Stomach smooth muscle (tissue), 2 donors: ENCODE measurements at regions not wholly inside any gene's neighbourhood (a gene's known extent, or its start where the extent isn't known, plus 50 kb on each side); places are given as distances from the start of the nearest gene placed in this dataset.

Experiments
- H3K27ac ChIP-seq: one replicate; pipeline ENCODE4 v1.7.0; 2013; ENCODE audit warnings: mild to moderate bottlenecking, low read length, inconsistent platforms
- H3K27me3 ChIP-seq, 2 donors: one replicate each; pipeline ENCODE4 v1.7.0; 2013; ENCODE audit warnings: low read length in 2 of 2; ENCODE audit not compliant: insufficient read depth in 2 of 2, control insufficient read depth in 1 of 2
- H3K36me3 ChIP-seq, 2 donors: one replicate each; pipeline ENCODE4 v1.7.0; 2013; ENCODE audit warnings: low read length in 2 of 2; ENCODE audit not compliant: control insufficient read depth in 2 of 2, insufficient read depth in 2 of 2
- H3K4me1 ChIP-seq: one replicate; pipeline ENCODE4 v1.7.0; 2013; ENCODE audit warnings: low read length; ENCODE audit not compliant: control insufficient read depth, insufficient read depth
- H3K4me3 ChIP-seq, 2 donors: one replicate each; pipeline ENCODE4 v1.7.0; 2013; ENCODE audit warnings: low read length in 2 of 2
- H3K9ac ChIP-seq, 2 donors: one replicate each; pipeline ENCODE4 v1.7.0; 2013; ENCODE audit warnings: low read length in 2 of 2, mild to moderate bottlenecking in 1 of 2
- H3K9me3 ChIP-seq, 2 donors: one replicate each; pipeline ENCODE4 v1.7.0; 2013; ENCODE audit warnings: low read length in 2 of 2; ENCODE audit not compliant: control insufficient read depth in 2 of 2
- donor health status: healthy.
- donor health status: Pancreatic carcinoma.

DNA sequence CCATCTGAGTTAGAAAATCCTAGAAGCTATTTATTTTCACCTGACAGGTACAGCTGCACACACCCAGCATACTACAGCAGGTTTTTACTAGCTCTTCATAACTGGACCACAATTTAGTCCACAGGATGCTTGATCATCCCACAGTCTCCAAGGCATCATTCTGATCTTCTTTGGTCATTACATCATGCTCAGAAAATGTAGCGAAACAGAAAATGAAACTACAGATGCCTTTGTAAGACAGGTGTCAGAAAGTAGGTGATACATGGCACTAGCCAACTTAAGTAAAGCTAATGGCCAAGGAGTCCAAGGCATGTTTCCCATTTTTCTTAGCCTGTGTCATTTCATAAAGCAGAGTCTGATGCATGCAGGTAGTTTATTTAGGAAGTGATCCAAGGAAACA, 102.3 kb downstream of the HTR1B start:
- Histone ChIP-seq H3K9me3 (no peaks in the 10 kb centered on the region), H3K36me3 (no peaks in the 10 kb centered on the region), H3K9ac (no peak overlapping the region), H3K4me1 (no peaks in the 10 kb centered on the region), H3K4me3 (no peak overlapping the region), H3K27me3 (no peaks in the 10 kb centered on the region), H3K27ac (no peak overlapping the region)

DNA sequence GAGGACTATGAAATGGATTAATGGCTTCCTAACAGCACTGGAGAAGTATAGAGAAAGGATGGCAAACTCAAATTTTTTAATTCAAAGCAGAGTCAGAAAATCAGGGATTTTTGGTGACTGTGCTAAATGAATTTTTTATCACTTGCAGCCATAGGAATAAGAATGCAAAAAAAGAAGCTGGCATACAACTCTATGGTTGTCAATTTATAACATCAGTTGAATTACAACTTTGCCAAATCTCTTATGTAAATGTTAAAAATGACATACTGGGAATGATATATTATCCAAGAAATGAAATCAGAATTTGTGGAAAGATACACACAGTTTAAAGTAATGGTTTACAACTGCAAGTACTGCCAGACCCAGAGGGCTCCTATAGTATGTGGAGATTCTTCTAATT, 106.5 kb downstream of the HTR1B start:
- Histone ChIP-seq H3K27ac (no peak overlapping the region), H3K9me3 (no peaks in the 10 kb centered on the region), H3K9ac (no peak overlapping the region), H3K36me3 (no peaks in the 10 kb centered on the region), H3K4me1 (no peaks in the 10 kb centered on the region), H3K27me3 (no peaks in the 10 kb centered on the region), H3K4me3 (no peak overlapping the region)

DNA sequence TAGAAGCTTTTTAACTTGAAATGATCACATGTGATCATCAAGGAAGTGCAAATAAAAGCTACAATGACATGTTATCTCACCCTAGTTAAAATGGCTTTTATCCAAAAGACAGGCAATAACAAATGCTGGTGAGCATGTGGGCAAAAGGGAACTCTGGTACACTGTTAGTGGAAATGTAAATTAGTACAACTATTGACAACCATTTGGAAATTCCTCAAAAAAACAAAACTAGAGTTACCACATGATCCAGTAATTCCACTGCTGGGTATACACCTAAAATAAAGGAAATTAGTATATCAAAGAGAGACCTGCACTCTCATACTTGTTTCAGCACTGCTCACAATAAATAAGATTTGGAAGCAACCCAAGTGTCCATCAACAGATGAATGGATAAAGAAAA, 108.7 kb downstream of the HTR1B start:
- no peaks in the 10 kb centered on the region for H3K27me3 ChIP-seq
- H3K4me3 ChIP-seq: no peak overlapping the region
- H3K4me1 ChIP-seq: no peaks in the 10 kb centered on the region
- H3K9me3 ChIP-seq: no peaks in the 10 kb centered on the region
- H3K36me3 ChIP-seq: no peaks in the 10 kb centered on the region
- no peak overlapping the region for H3K27ac ChIP-seq
- H3K9ac ChIP-seq: no peak overlapping the region

- H3K4me1 ChIP-seq: no peaks in the 10 kb centered on the region
- H3K36me3 ChIP-seq: no peaks in the 10 kb centered on the region
- no peak overlapping the region for H3K27ac ChIP-seq
- no peaks in the 10 kb centered on the region for H3K27me3 ChIP-seq
- no peak overlapping the region for H3K9ac ChIP-seq
- no peaks in the 10 kb centered on the region for H3K9me3 ChIP-seq
- H3K4me3 ChIP-seq: no peak overlapping the region
Observed at GRCh38 chr6:77353129-77353528, 110.2 kb downstream of the HTR1B start.

GRCh38 chr6:77341058-77341986, 122.0 kb downstream of the HTR1B start:
- H3K4me1 ChIP-seq: no peaks in the 10 kb centered on the region
- no peak overlapping the region for H3K27ac ChIP-seq
- no peak overlapping the region for H3K9ac ChIP-seq
- no peaks in the 10 kb centered on the region for H3K27me3 ChIP-seq
- no peak overlapping the region for H3K4me3 ChIP-seq
- H3K36me3 ChIP-seq: no peaks in the 10 kb centered on the region
- H3K9me3 ChIP-seq: no peaks in the 10 kb centered on the region

DNA sequence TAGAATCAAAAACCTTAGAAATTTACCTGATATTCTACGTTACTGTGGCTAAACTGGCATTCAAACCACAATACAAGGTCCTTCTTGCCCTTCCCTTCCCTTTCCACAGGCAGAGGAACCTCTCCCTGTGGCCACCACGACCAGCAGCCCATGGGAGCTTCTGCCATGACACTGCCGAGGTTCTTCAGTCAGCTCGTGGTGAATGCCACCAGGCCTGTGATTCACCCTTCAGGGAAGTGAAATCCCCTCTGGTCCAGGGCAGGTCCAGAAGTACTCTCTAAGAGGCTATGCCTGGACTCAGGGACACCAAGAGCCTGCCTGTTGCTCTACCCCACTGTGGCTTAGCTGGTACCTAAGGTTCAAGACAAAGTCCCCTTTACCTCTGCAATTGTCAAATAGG, 123.0 kb downstream of the HTR1B start:
- Histone ChIP-seq H3K9me3 (no peaks in the 10 kb centered on the region), H3K4me3 (no peak overlapping the region), H3K27ac (no peak overlapping the region), H3K36me3 (no peaks in the 10 kb centered on the region), H3K9ac (no peak overlapping the region), H3K4me1 (no peaks in the 10 kb centered on the region), H3K27me3 (no peaks in the 10 kb centered on the region)

DNA sequence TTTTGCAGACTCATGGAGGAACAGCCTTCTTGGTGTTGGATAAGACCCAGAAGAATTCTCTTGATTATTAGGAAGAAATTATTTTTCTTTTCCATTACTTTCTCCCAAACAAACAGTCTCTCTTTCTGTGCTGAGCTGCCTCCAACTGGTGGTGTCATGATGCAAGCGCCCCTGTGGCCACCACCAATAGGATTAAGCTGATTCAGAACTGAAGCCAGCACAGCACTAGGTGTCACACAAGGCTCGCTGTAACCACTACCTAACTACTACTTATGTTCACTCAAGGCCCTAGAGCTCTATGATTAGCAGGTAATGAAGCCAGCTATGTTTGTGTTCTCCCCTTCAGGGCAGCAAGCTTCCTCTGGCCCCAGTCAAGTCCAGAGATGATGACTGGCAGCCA, 123.4 kb downstream of the HTR1B start:
- Histone ChIP-seq H3K27ac (no peak overlapping the region), H3K27me3 (no peaks in the 10 kb centered on the region), H3K4me1 (no peaks in the 10 kb centered on the region), H3K4me3 (no peak overlapping the region), H3K36me3 (no peaks in the 10 kb centered on the region), H3K9me3 (no peaks in the 10 kb centered on the region), H3K9ac (no peak overlapping the region)

DNA sequence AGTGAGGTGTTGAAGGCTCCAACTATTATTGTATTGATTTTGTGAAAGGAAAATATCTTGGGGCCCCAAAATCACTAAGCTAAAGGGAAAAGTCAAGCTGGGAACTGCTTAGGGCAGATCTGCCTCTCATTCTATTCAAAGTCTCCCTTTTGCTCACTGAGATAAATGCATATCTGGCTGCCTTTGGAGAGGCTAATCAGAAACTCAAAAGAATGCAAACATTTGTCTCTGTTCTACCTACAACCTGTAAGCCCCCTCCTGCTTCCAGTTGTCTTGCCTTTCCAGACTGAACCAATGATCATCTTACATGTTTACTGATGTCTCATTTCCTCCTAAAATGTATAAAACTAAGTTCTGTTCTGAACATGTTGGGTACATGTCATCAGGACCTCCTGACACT, 125.9 kb downstream of the HTR1B start:
- Histone ChIP-seq H3K27me3 (no peaks in the 10 kb centered on the region), H3K4me1 (no peaks in the 10 kb centered on the region), H3K4me3 (no peak overlapping the region), H3K27ac (no peak overlapping the region), H3K36me3 (no peaks in the 10 kb centered on the region), H3K9me3 (peaks cover 0 to 7% of the 10 kb centered on the region in 2 donors), H3K9ac (no peak overlapping the region)

DNA sequence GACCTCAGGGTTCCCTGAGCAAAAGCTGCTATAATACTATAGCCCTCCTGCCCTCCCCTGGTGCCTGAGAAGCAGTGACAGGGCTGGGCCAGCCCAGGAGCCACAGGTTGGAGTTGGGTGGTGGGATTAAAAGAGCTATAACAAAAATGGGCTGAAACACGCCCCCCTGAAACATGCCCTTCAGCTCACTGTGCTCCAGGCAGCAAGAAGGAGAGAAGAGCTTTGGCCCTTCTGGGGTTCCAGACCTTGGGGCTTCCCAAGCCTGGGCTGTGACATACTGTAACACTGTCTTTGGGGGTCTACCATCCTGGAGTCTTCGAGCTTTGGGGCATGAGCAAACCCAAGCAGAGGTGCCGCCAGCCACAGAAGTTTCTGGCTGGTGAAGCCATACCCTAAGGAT, 129.2 kb downstream of the HTR1B start:
- Histone ChIP-seq H3K4me1 (no peaks in the 10 kb centered on the region), H3K9ac (no peak overlapping the region), H3K36me3 (no peaks in the 10 kb centered on the region), H3K4me3 (no peak overlapping the region), H3K27me3 (no peaks in the 10 kb centered on the region), H3K27ac (no peak overlapping the region), H3K9me3 (peaks cover 0 to 7% of the 10 kb centered on the region in 2 donors)

- no peak overlapping the region for H3K4me3 ChIP-seq
- H3K27me3 ChIP-seq: no peaks in the 10 kb centered on the region
- H3K9ac ChIP-seq: no peak overlapping the region
- no peaks in the 10 kb centered on the region for H3K4me1 ChIP-seq
- H3K9me3 ChIP-seq: peaks cover 0 to 7% of the 10 kb centered on the region in 2 donors
- H3K27ac ChIP-seq: no peak overlapping the region
- no peaks in the 10 kb centered on the region for H3K36me3 ChIP-seq
Observed at GRCh38 chr6:77332915-77333623, 130.2 kb downstream of the HTR1B start.

- Histone ChIP-seq H3K9me3 (no peaks in the 10 kb centered on the region), H3K27me3 (no peaks in the 10 kb centered on the region), H3K9ac (no peak overlapping the region), H3K4me3 (no peak overlapping the region), H3K36me3 (no peaks in the 10 kb centered on the region), H3K4me1 (no peaks in the 10 kb centered on the region), H3K27ac (no peak overlapping the region)
Observed at GRCh38 chr6:77326711-77327110, 136.6 kb downstream of the HTR1B start.
